OCI-LY3 (cell line): ENCODE measurements at regions not wholly inside any gene's neighbourhood (a gene's known extent, or its start where the extent isn't known, plus 50 kb on each side); places are given as distances from the start of the nearest gene placed in this dataset.

Experiments used
- H2AFZ ChIP-seq: fragments of 200-600, 300-600 bp; shearing (Covaris generic); 2 replicates; pipeline ENCODE4 v1.6.0; 2014; ENCODE audit warnings: antibody characterized with exemption, low read depth, low read length
- H3K27ac ChIP-seq: fragments of 200-600, 300-600 bp; sonication (generic); 2 replicates; pipeline ENCODE4 v1.5.1; 2014; ENCODE audit warnings: mild to moderate bottlenecking, low read length, moderate library complexity, mixed read lengths
- H3K27me3 ChIP-seq: fragments of 200-600, 300-600 bp; sonication (generic); 2 replicates; pipeline ENCODE4 v1.6.1; 2014; ENCODE audit warnings: low read depth, low read length, mixed read lengths
- H3K36me3 ChIP-seq: fragments of 200-600, 300-600 bp; sonication (generic); replicated peaks from 2 replicates; pipeline ENCODE3; 2014; ENCODE audit warnings: low read depth, low read length, mixed read lengths
- H3K4me1 ChIP-seq: fragments of 300-600, 200-600 bp; sonication (generic); 2 replicates; pipeline ENCODE4 v1.6.1; 2014; ENCODE audit warnings: low read length, mixed read lengths
- H3K4me2 ChIP-seq: fragments of 200-600, 300-600 bp; sonication (generic); 2 replicates; pipeline ENCODE4 v1.6.1; 2014; ENCODE audit warnings: low read length, mixed read lengths
- H3K4me3 ChIP-seq: fragments of 300-600, 200-600 bp; sonication (generic); 2 replicates; pipeline ENCODE4 v1.5.1; 2014; ENCODE audit warnings: antibody characterized with exemption, mild to moderate bottlenecking, low read length, moderate library complexity
- H3K79me2 ChIP-seq: fragments of 300-600, 200-600 bp; shearing (Covaris generic); 2 replicates; pipeline ENCODE4 v1.6.1; 2014; ENCODE audit warnings: mild to moderate bottlenecking, low read length, mixed read lengths
- H3K9ac ChIP-seq: fragments of 300-600, 200-600 bp; shearing (Covaris generic); 2 replicates; pipeline ENCODE4 v1.6.0; 2014; ENCODE audit warnings: mild to moderate bottlenecking, low read length, moderate library complexity
- H3K9me3 ChIP-seq: fragments of 200-600, 300-600 bp; shearing (Covaris generic); 2 replicates; pipeline ENCODE4 v1.6.1; 2014; ENCODE audit warnings: low read length, mixed read lengths; ENCODE audit not compliant: insufficient read depth
- H4K20me1 ChIP-seq: fragments of 200-600, 300-600 bp; sonication (generic); 2 replicates; pipeline ENCODE4 v1.6.1; 2016; ENCODE audit warnings: low read length, mixed read lengths; ENCODE audit not compliant: insufficient read depth
- EZH2phosphoT487 ChIP-seq: fragments of 200-600 bp; shearing (Covaris generic); IDR thresholded peaks from 2 replicates; pipeline ENCODE4 v1.6.1; 2018; ENCODE audit warnings: antibody characterized with exemption, mixed run types, low read depth
- TF ChIP-seq, protein P1 (sequence below): fragments of 200-600, 300-600 bp; sonication (generic); IDR thresholded peaks from 2 replicates; pipeline ENCODE4 v1.5.1; 2014; ENCODE audit warnings: antibody characterized with exemption, low read length, low read depth

DNA sequence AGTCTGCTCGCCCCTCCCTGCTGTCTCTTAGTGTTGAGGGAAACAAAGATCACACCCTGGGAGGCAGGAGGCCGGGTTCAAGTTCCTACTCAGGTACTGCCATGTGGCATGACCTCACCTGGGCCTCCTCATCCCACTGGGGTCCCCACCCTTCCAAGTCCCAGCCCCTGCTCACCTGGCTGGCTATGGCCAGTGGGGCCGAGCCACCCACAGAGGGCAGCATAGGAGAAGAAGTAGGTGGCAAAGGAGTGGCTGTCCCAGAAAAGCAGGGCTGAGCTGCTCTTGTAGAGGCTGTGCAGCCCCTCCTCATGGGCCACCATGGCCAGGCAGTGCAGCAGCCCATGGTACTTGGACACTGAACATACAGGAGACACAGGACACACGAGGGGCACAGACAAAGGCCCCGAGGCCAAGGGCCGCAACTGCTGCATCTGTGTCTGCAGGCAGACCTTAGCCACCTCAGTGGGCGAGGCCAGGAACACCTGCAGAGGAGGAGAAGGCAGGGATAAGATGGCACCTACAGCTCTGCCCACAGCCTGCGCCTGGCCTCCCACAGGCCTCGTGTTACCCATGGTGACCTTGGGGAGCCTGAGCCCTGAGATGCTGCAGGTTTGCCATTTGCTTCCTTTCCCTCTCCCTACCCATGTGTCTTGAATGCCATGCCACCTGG lies 50.6 kb upstream of the MPEG1 start:
- Histone ChIP-seq H3K27ac (no peak overlapping the region), H3K36me3 (peaks cover 7% of the 10 kb centered on the region), H4K20me1 (no peaks in the 10 kb centered on the region), H2AFZ (0 out of 2 replicates have a peak overlapping the region, but pooled peaks have one; percentile 22), H3K79me2 (no peaks in the 10 kb centered on the region), H3K4me1 (peaks cover 68% of the 10 kb centered on the region), H3K27me3 (no peaks in the 10 kb centered on the region), H3K4me2 (peak overlapping the region; percentile 43), H3K9ac (peak overlapping the region; percentile 15; the same call in 1 of the 2 replicates), H3K9me3 (no peaks in the 10 kb centered on the region), H3K4me3 (no peak overlapping the region)
- TF ChIP-seq, protein P1, sequence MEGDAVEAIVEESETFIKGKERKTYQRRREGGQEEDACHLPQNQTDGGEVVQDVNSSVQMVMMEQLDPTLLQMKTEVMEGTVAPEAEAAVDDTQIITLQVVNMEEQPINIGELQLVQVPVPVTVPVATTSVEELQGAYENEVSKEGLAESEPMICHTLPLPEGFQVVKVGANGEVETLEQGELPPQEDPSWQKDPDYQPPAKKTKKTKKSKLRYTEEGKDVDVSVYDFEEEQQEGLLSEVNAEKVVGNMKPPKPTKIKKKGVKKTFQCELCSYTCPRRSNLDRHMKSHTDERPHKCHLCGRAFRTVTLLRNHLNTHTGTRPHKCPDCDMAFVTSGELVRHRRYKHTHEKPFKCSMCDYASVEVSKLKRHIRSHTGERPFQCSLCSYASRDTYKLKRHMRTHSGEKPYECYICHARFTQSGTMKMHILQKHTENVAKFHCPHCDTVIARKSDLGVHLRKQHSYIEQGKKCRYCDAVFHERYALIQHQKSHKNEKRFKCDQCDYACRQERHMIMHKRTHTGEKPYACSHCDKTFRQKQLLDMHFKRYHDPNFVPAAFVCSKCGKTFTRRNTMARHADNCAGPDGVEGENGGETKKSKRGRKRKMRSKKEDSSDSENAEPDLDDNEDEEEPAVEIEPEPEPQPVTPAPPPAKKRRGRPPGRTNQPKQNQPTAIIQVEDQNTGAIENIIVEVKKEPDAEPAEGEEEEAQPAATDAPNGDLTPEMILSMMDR = peak; percentile 98
- TF ChIP-seq EZH2phosphoT487 = no peak
